ENCODE measurements at regions not wholly inside any gene's neighbourhood (a gene's known extent, or its start where the extent isn't known, plus 50 kb on each side); places are given as distances from the start of the nearest gene placed in this dataset.

- H3K27me3 ChIP-seq: peaks cover 0 to 21% (median 0%) of the 10 kb centered on the region in 7 donors
- intact Hi-C loops (cut with DNase I): no loop called here
- DNase-seq: no peak
- no peaks in the 10 kb centered on the region for H3K4me1 ChIP-seq
- no peaks in the 10 kb centered on the region for H3K36me3 ChIP-seq
- H3K9me3 ChIP-seq: no peaks in the 10 kb centered on the region
- no peak overlapping the region for H3K27ac ChIP-seq
- no peak for TF ChIP-seq CTCF (IDR thresholded peaks at IDR 0.05)
- ATAC-seq: no peak
- 57 to 63% methylated on average over 8 of the region's 8 CpGs for WGBS, 2 donors
- H3K4me3 ChIP-seq: no peak overlapping the region
These were observed 339.0 kb upstream of the KIF2A start for GRCh38 chr5:61966997-61967396.

GRCh38 chr5:61967681-61968080 lies 338.3 kb upstream of the KIF2A start:
- Histone ChIP-seq H3K27ac (no peak overlapping the region), H3K4me1 (no peaks in the 10 kb centered on the region), H3K4me3 (no peak overlapping the region), H3K36me3 (no peaks in the 10 kb centered on the region), H3K27me3 (peaks cover 0 to 21% (median 0%) of the 10 kb centered on the region in 7 donors), H3K9me3 (no peaks in the 10 kb centered on the region)
- no peak for DNase-seq
- intact Hi-C loops (cut with DNase I): no loop called here
- TF ChIP-seq CTCF (IDR thresholded peaks at IDR 0.05): no peak
- 56 to 67% methylated on average over 3 of the region's 3 CpGs for WGBS, 2 donors
- ATAC-seq: no peak

GRCh38 chr5:61969347-61969746 lies 336.7 kb upstream of the KIF2A start:
- no peaks in the 10 kb centered on the region for H3K9me3 ChIP-seq
- H3K27ac ChIP-seq: no peak overlapping the region
- no peak overlapping the region for H3K4me3 ChIP-seq
- no peak for DNase-seq
- whole genome bisulfite sequencing, 2 donors: 73 to 77% methylated on average over 2 of the region's 2 CpGs
- no peak for ATAC-seq
- no peak for TF ChIP-seq CTCF (IDR thresholded peaks at IDR 0.05)
- peaks cover 0 to 21% (median 0%) of the 10 kb centered on the region in 7 donors for H3K27me3 ChIP-seq
- intact Hi-C loops (cut with DNase I): no loop called here
- no peaks in the 10 kb centered on the region for H3K4me1 ChIP-seq
- no peaks in the 10 kb centered on the region for H3K36me3 ChIP-seq

- H3K4me3 ChIP-seq: no peak overlapping the region
- DNase-seq: no peak
- H3K27me3 ChIP-seq: peaks cover 0 to 21% (median 0%) of the 10 kb centered on the region in 7 donors
- 91 to 93% methylated on average over 2 of the region's 2 CpGs for WGBS, 2 donors
- H3K4me1 ChIP-seq: no peaks in the 10 kb centered on the region
- no peak for ATAC-seq
- intact Hi-C loops (cut with DNase I): no loop called here
- no peaks in the 10 kb centered on the region for H3K9me3 ChIP-seq
- H3K27ac ChIP-seq: no peak overlapping the region
- TF ChIP-seq CTCF (IDR thresholded peaks at IDR 0.05): no peak
- H3K36me3 ChIP-seq: no peaks in the 10 kb centered on the region
These were observed 336.3 kb upstream of the KIF2A start for GRCh38 chr5:61969755-61970154.
